ENCODE measurements at regions not wholly inside any gene's neighbourhood (a gene's known extent, or its start where the extent isn't known, plus 50 kb on each side); places are given as distances from the start of the nearest gene placed in this dataset.
A peak's percentile ranks its signal among the peaks of the same experiment; 100 is the strongest.

GRCh38 chr22:48761546-48761945, 1066.1 kb downstream of the BRD1 start:
- Histone ChIP-seq H3K27me3 (ENCODE audit: insufficient read depth in 3 of 3, low read length in 2 of 3) (no peaks in the 10 kb centered on the region), H3K4me1 (no peaks in the 10 kb centered on the region), H3K9me3 (peaks cover 18% of the 10 kb centered on the region), H3K4me3 (no peak overlapping the region), H3K27ac (no peak overlapping the region), H3K36me3 (ENCODE audit: insufficient read depth in 1 of 2, low read depth in 1 of 2) (no peaks in the 10 kb centered on the region)
- DNase-seq (no peak), ATAC-seq (no peak)
- intact Hi-C loops (cut with DNase I), result no loop called here
- WGBS, 3 donors, result 69 to 78% (median 78%) methylated on average over 14 of the region's 14 CpGs
- TF ChIP-seq CTCF (IDR thresholded peaks at IDR 0.05), result no peak

GRCh38 chr22:48760481-48761390, 1066.9 kb downstream of the BRD1 start:
- TF ChIP-seq CTCF (IDR thresholded peaks at IDR 0.05), result no peak
- WGBS, 3 donors, result 73 to 81% (median 75%) methylated on average over 19 of the region's 19 CpGs
- Histone ChIP-seq H3K27me3 (ENCODE audit: insufficient read depth in 3 of 3, low read length in 2 of 3) (no peaks in the 10 kb centered on the region), H3K4me3 (no peak overlapping the region), H3K4me1 (no peaks in the 10 kb centered on the region), H3K36me3 (ENCODE audit: insufficient read depth in 1 of 2, low read depth in 1 of 2) (no peaks in the 10 kb centered on the region), H3K9me3 (peaks cover 16% of the 10 kb centered on the region), H3K27ac (no peak overlapping the region)
- intact Hi-C loops (cut with DNase I), result no loop called here
- no peak for DNase-seq
- no peak for ATAC-seq

GRCh38 chr22:48758881-48759875, 1068.5 kb downstream of the BRD1 start:
- H3K27me3 ChIP-seq (ENCODE audit: insufficient read depth in 3 of 3, low read length in 2 of 3), result no peaks in the 10 kb centered on the region
- WGBS, 3 donors, result 80 to 92% (median 87%) methylated on average over 22 of the region's 22 CpGs
- peaks cover 3% of the 10 kb centered on the region for H3K9me3 ChIP-seq

GRCh38 chr22:48757985-48758561, 1069.6 kb downstream of the BRD1 start:
- Histone ChIP-seq H3K36me3 (ENCODE audit: insufficient read depth in 1 of 2, low read depth in 1 of 2) (no peaks in the 10 kb centered on the region), H3K9me3 (no peaks in the 10 kb centered on the region), H3K27me3 (ENCODE audit: insufficient read depth in 3 of 3, low read length in 2 of 3) (no peaks in the 10 kb centered on the region), H3K4me3 (no peak overlapping the region), H3K27ac (no peak overlapping the region), H3K4me1 (no peaks in the 10 kb centered on the region)
- no peak for TF ChIP-seq CTCF (IDR thresholded peaks at IDR 0.05)
- 57 to 82% (median 78%) methylated on average over 17 of the region's 17 CpGs for WGBS, 3 donors
- ATAC-seq (peak in 1 of 4 donors; percentile 37), DNase-seq (no peak)
- intact Hi-C loops (cut with DNase I), result no loop called here

More at GRCh38 chr22:48758881-48759875, 1068.5 kb downstream of the BRD1 start:
- H3K36me3 ChIP-seq (ENCODE audit: insufficient read depth in 1 of 2, low read depth in 1 of 2), result no peaks in the 10 kb centered on the region
- H3K27ac ChIP-seq, result no peak overlapping the region
- no peak overlapping the region for H3K4me3 ChIP-seq
- DNase-seq, result no peak
- ATAC-seq, result no peak
- TF ChIP-seq CTCF (IDR thresholded peaks at IDR 0.05), result no peak
- no peaks in the 10 kb centered on the region for H3K4me1 ChIP-seq
- intact Hi-C loops (cut with DNase I), result no loop called here

All from psoas muscle (tissue), 7 donors.